HG03103 (cell line): ENCODE measurements at regions not wholly inside any gene's neighbourhood (a gene's known extent, or its start where the extent isn't known, plus 50 kb on each side); places are given as distances from the start of the nearest gene placed in this dataset.
"Not testable (repeated sequence)": the region's sequence is repeated elsewhere in the genome, so short reads cannot be mapped to it uniquely, and the experiment has no call there.

Experiments used
- ATAC-seq: cut with Tn5 transposase; IDR thresholded peaks from one replicate; pipeline ENCODE4 v1.9.1; 2021; ENCODE audit warnings: low read depth; ENCODE audit not compliant: unreplicated experiment

GRCh38 chr3:20575146-20575545 is 389.1 kb upstream of the SGO1 start:
- no peak for ATAC-seq

- no peak for ATAC-seq
Observed at GRCh38 chr3:20574746-20575145, 388.7 kb upstream of the SGO1 start.

GRCh38 chr3:20573175-20573574 is 387.2 kb upstream of the SGO1 start:
- ATAC-seq = no peak

- ATAC-seq = no peak
Observed at GRCh38 chr3:20572473-20572872, 386.5 kb upstream of the SGO1 start.

GRCh38 chr3:20569310-20569709 is 383.3 kb upstream of the SGO1 start:
- ATAC-seq = no peak

GRCh38 chr3:20564966-20565365 is 379.0 kb upstream of the SGO1 start:
- no peak for ATAC-seq

GRCh38 chr3:20563985-20564384 is 378.0 kb upstream of the SGO1 start:
- ATAC-seq = no peak

GRCh38 chr3:20563251-20563650 is 377.2 kb upstream of the SGO1 start:
- ATAC-seq = no peak

- no peak for ATAC-seq
Observed at GRCh38 chr3:20561166-20561565, 375.2 kb upstream of the SGO1 start.

- ATAC-seq = not testable (repeated sequence)
Observed at GRCh38 chr3:20560446-20560845, 374.4 kb upstream of the SGO1 start.

- no peak for ATAC-seq
Observed at GRCh38 chr3:20558161-20558560, 372.2 kb upstream of the SGO1 start.

- no peak for ATAC-seq
Observed at GRCh38 chr3:20556661-20557060, 370.7 kb upstream of the SGO1 start.

GRCh38 chr3:20552605-20553275 is 366.7 kb upstream of the SGO1 start:
- no peak for ATAC-seq

- ATAC-seq = not testable (repeated sequence)
Observed at GRCh38 chr3:20547361-20548269, 361.6 kb upstream of the SGO1 start.

GRCh38 chr3:20546636-20547035 is 360.6 kb upstream of the SGO1 start:
- no peak for ATAC-seq

GRCh38 chr3:20543535-20544226 is 357.7 kb upstream of the SGO1 start:
- no peak for ATAC-seq

GRCh38 chr3:20540066-20540465 is 354.1 kb upstream of the SGO1 start:
- ATAC-seq = no peak

- ATAC-seq = no peak
Observed at GRCh38 chr3:20539666-20540065, 353.7 kb upstream of the SGO1 start.

GRCh38 chr3:20537234-20537633 is 351.2 kb upstream of the SGO1 start:
- ATAC-seq = no peak

- ATAC-seq = no peak
Observed at GRCh38 chr3:20529911-20530310, 343.9 kb upstream of the SGO1 start.

- no peak for ATAC-seq
Observed at GRCh38 chr3:20528180-20528770, 342.3 kb upstream of the SGO1 start.
